DND-41 (cell line): ENCODE measurements at regions not wholly inside any gene's neighbourhood (a gene's known extent, or its start where the extent isn't known, plus 50 kb on each side); places are given as distances from the start of the nearest gene placed in this dataset.

Experiments
- ATAC-seq: fragments of 200-7000 bp; cut with Tn5 transposase; 3 replicates; pipeline ENCODE4 v1.9.1; 2021; ENCODE audit warnings: low read depth; ENCODE audit not compliant: insufficient read depth
- DNase-seq: peaks from one replicate; pipeline ENCODE4 v3.0.0-alpha.2; 2020
- H2AFZ ChIP-seq: 2 replicates; pipeline ENCODE4 v1.6.0; 2012; ENCODE audit warnings: low read depth, low read length
- H3K27ac ChIP-seq: 2 replicates; pipeline ENCODE4 v1.5.1; 2012; ENCODE audit warnings: low read length, inconsistent platforms
- H3K27me3 ChIP-seq: fragments of 200-600 bp; sonication (generic); 2 replicates; pipeline ENCODE4 v1.6.0; 2012; ENCODE audit warnings: low read length, mild to moderate bottlenecking, inconsistent platforms; ENCODE audit not compliant: insufficient read depth, poor library complexity
- H3K36me3 ChIP-seq: 2 replicates; pipeline ENCODE4 v1.5.1; 2012; ENCODE audit warnings: low read length, inconsistent platforms; ENCODE audit not compliant: insufficient read depth
- H3K4me1 ChIP-seq: 2 replicates; pipeline ENCODE4 v1.5.1; 2012; ENCODE audit warnings: mild to moderate bottlenecking, low read length; ENCODE audit not compliant: insufficient read depth
- H3K4me2 ChIP-seq: 2 replicates; pipeline ENCODE4 v1.6.0; 2012; ENCODE audit warnings: mild to moderate bottlenecking, moderate library complexity, low read length, inconsistent platforms; ENCODE audit not compliant: insufficient read depth
- H3K4me3 ChIP-seq, 2 experiments: fragments of 200-600 bp in 1 of 2; shearing (Covaris generic) in 1 of 2; 2 replicates each; pipeline ENCODE4 v1.5.1; 2012 to 2016; ENCODE audit warnings: inconsistent platforms in 2 of 2, low read length in 2 of 2, mild to moderate bottlenecking in 2 of 2, low read depth in 1 of 2, moderate library complexity in 1 of 2
- H3K79me2 ChIP-seq: 2 replicates; pipeline ENCODE4 v1.6.0; 2012; ENCODE audit warnings: low read length, inconsistent platforms; ENCODE audit not compliant: insufficient read depth
- H3K9ac ChIP-seq: 2 replicates; pipeline ENCODE4 v1.6.0; 2012; ENCODE audit warnings: low read depth, mild to moderate bottlenecking, inconsistent platforms, low read length, moderate library complexity
- H3K9me3 ChIP-seq: 2 replicates; pipeline ENCODE4 v1.5.1; 2012; ENCODE audit warnings: low read length, moderate library complexity, mild to moderate bottlenecking, inconsistent platforms; ENCODE audit not compliant: insufficient read depth, severe bottlenecking
- H4K20me1 ChIP-seq: 2 replicates; pipeline ENCODE4 v1.6.0; 2012; ENCODE audit warnings: low read length; ENCODE audit not compliant: insufficient read depth
- CTCF ChIP-seq: IDR thresholded peaks from 2 replicates; pipeline ENCODE4 v1.5.1; 2012; ENCODE audit warnings: borderline replicate concordance, low read length, moderate library complexity, mild to moderate bottlenecking; ENCODE audit not compliant: poor library complexity, severe bottlenecking; ENCODE audit errors: extremely low read depth
- EZH2 ChIP-seq: IDR thresholded peaks from 3 replicates; pipeline ENCODE4 v1.6.1; 2012; ENCODE audit warnings: borderline replicate concordance, low read depth, mild to moderate bottlenecking, moderate library complexity, low read length, inconsistent platforms; ENCODE audit not compliant: severe bottlenecking

DNA sequence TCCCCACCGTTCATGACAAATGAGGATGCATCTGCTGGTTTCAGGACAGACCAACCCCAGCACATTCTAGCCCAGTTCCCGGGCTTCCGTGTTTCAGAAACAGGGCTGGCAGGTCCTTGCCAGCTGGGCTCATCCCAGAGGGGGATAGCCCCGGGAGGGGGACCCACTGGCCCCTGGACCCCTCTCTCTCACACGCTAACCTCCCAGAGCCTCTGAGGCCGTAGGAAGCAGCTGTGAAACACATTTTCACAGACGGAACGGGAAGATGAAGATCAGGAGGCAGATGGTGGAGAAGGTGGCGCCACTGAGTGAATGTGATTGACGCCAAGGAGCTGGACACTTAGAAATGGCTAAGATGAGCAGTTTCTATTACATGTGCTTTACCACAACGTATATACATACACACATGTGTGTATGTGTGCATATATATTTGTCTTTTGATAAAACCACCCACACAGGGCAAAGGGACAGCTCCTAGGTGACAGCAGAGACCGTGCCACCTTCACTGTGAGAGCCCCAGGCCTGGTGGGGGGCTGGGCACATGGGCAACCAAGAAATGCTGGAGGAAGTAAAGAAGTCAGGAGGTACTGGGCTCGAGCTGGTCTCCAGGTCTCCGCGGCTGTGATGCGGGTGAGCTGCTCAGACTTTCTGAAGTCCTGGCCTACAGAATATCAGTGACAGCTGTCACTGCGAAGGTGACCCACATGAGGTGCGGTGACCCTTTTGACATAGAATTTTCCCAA is 168.6 kb upstream of the IQSEC1 start:
- Histone ChIP-seq H3K36me3 (no peaks in the 10 kb centered on the region), H3K27ac (no peak overlapping the region), H3K9ac (no peak overlapping the region), H3K4me3 (no peak overlapping the region), H3K4me2 (no peak overlapping the region), H2AFZ (no peak overlapping the region), H3K27me3 (no peaks in the 10 kb centered on the region), H3K79me2 (no peaks in the 10 kb centered on the region), H3K4me1 (peaks cover 28% of the 10 kb centered on the region), H4K20me1 (no peaks in the 10 kb centered on the region), H3K9me3 (no peaks in the 10 kb centered on the region)
- TF ChIP-seq CTCF, result peak; percentile 14
- TF ChIP-seq EZH2, result no peak
- ATAC-seq, result no peak
- DNase-seq, result no peak

- ATAC-seq (no peak), DNase-seq (no peak)
- Histone ChIP-seq H3K36me3 (no peaks in the 10 kb centered on the region), H3K9ac (no peak overlapping the region), H4K20me1 (no peaks in the 10 kb centered on the region), H3K4me2 (no peak overlapping the region), H3K4me1 (peaks cover 35% of the 10 kb centered on the region), H3K27me3 (no peaks in the 10 kb centered on the region), H3K79me2 (no peaks in the 10 kb centered on the region), H2AFZ (no peak overlapping the region), H3K9me3 (no peaks in the 10 kb centered on the region), H3K27ac (no peak overlapping the region), H3K4me3 (no peak overlapping the region)
- TF ChIP-seq CTCF, result no peak
- TF ChIP-seq EZH2, result no peak
Measured at GRCh38 chr3:13240928-13241618, 167.8 kb upstream of the IQSEC1 start.

- no peaks in the 10 kb centered on the region for H3K79me2 ChIP-seq
- H3K9me3 ChIP-seq, result no peaks in the 10 kb centered on the region
- H3K27me3 ChIP-seq, result no peaks in the 10 kb centered on the region
- 0 out of 2 replicates have a peak, but pooled peaks cover 3% of the 10 kb centered on the region for H4K20me1 ChIP-seq
- H3K36me3 ChIP-seq, result no peaks in the 10 kb centered on the region
- no peak for ATAC-seq
- no peak overlapping the region for H3K4me2 ChIP-seq
- peaks cover 36% of the 10 kb centered on the region for H3K4me1 ChIP-seq
- H2AFZ ChIP-seq, result no peak overlapping the region
- H3K4me3 ChIP-seq, result no peak overlapping the region
- no peak for TF ChIP-seq CTCF
- no peak for DNase-seq
- no peak overlapping the region for H3K27ac ChIP-seq
- H3K9ac ChIP-seq, result no peak overlapping the region
Measured at GRCh38 chr3:13239467-13239760, 166.2 kb upstream of the IQSEC1 start.
